HG02610 (cell line): ENCODE measurements at regions not wholly inside any gene's neighbourhood (a gene's known extent, or its start where the extent isn't known, plus 50 kb on each side); places are given as distances from the start of the nearest gene placed in this dataset.
"Not testable (repeated sequence)": the region's sequence is repeated elsewhere in the genome, so short reads cannot be mapped to it uniquely, and the experiment has no call there.

ENCODE experiments used
- ATAC-seq: cut with Tn5 transposase; IDR thresholded peaks from one replicate; pipeline ENCODE4 v1.9.1; 2021; ENCODE audit warnings: mild to moderate bottlenecking, moderate library complexity; ENCODE audit not compliant: unreplicated experiment

GRCh38 chr12:83985084-83985483 lies 927.5 kb downstream of the SLC6A15 start:
- ATAC-seq = no peak

- ATAC-seq = no peak
Observed at GRCh38 chr12:83980398-83980797, 932.2 kb downstream of the SLC6A15 start.

DNA sequence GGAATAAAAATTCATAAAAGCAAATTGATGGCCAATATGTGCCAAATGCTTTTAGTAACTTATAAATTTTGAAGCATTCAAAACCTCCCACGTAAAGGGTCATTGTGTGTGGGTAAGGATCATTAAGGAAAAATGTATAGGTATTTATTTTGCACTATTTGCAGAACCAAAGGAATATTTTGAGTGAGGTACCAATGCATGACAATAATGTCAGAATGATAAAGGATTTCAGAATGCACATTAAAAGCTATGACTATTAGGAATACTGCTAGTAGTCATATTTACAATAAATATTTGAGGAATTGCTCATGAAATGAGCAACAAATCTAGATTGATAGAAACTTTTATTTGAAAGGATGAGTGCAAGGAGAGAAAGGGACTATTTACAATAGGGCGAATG lies 932.8 kb downstream of the SLC6A15 start:
- ATAC-seq = no peak

GRCh38 chr12:83971781-83972180 lies 940.8 kb downstream of the SLC6A15 start:
- ATAC-seq = no peak

DNA sequence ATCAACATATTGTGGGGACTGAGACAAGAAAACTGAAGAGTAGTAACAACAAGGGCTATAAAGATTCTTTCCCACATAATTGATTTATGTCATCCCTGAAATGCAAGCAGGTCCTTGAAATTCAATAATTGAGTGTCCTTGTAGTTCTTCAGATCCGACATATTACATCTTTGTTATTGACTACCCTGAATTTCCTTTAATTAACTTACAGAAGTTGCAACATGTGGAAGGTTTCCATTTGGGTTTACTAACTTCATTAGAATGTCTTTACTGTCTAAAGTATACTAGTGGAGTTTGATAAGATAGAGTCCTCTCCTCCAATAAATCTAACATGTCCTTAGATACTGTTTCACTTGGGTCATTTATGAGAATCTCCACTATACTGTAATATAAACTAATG lies 951.8 kb downstream of the SLC6A15 start:
- ATAC-seq = no peak

- ATAC-seq = peak; percentile 61
Observed at GRCh38 chr12:83958997-83959396, 953.6 kb downstream of the SLC6A15 start.

DNA sequence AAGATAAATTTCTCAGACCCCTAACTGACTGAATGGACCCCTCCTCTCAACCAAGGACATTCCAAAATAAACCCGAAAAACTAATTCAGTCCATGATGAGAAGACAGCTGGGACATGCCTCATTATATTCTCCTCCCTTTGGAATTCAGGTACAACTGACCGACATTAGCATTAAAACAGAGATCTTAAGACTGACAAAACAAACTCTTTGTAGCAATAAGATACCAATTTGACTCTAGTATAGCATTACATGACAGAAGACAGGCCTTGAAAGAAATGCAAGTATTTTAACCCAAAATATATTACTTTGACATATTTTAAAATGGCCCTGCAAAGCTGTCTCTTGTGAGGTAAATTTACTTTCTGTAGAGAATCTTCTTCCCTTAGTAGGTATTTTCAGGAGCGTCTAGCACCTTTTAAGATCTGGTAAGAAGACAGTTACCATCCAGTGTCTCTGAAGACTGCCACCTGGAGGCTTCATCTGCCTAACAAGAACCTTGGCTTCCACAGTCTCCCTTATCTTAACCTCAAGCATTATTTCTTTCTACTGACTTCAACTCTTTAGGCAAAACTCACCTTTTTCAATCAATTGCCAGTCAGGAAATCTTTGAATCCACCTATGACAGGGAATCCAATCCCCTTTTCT lies 957.5 kb downstream of the SLC6A15 start:
- ATAC-seq = no peak

DNA sequence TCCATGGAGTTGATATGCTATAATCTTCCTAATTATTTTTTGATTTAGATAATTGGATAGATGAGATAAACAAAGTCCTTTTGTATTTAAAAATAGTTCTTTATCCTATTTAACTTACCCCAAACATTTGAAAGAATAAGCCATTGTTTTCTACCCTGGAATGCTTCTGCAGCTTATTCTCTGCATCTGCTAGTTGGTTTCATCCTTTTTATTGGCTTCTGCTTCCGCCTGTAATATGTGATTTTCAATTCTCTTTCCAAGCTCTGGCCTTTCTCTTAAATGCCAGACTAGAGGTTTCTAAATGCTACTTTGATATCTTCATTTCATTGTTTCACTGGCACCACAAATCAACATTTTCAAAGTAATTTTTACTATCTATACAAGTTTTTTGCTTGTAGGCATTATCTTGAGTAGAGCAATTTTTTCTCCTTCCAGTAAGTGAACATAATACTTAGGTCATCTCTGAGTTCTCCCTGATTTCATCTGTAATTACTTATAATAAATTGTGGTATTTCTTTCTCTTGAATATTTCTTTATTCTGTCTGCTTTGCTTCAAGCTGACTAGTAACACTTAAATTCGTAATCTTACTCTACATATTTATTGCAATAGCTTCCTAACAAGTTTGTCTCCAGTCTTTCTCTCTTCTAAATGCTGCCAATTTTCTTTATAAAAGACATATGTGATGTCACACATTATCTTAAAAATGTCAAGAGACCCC lies 958.4 kb downstream of the SLC6A15 start:
- ATAC-seq = no peak

- ATAC-seq = no peak
Observed at GRCh38 chr12:83945871-83946270, 966.7 kb downstream of the SLC6A15 start.

- no peak for ATAC-seq
Observed at GRCh38 chr12:83939718-83940117, 972.9 kb downstream of the SLC6A15 start.

- no peak for ATAC-seq
Observed at GRCh38 chr12:83933615-83934014, 979.0 kb downstream of the SLC6A15 start.

DNA sequence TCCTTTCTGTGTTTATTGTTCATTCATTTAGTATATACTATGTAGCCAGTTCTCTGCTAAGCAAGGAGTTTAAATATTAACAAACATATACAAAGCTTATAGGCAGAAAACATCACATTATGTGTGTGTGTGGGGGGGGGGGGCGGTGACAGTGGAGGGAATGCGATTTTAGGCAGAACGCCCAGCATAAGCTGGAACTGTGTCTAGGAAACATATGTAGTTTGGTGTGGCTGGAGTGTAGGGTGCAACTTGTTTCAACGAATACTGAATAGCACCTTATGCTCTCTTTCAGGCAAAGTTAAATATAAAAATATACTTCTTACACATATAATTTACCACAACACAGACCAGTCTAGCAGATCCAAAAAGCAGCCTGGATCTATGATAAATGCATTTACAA lies 980.6 kb downstream of the SLC6A15 start:
- ATAC-seq = no peak

DNA sequence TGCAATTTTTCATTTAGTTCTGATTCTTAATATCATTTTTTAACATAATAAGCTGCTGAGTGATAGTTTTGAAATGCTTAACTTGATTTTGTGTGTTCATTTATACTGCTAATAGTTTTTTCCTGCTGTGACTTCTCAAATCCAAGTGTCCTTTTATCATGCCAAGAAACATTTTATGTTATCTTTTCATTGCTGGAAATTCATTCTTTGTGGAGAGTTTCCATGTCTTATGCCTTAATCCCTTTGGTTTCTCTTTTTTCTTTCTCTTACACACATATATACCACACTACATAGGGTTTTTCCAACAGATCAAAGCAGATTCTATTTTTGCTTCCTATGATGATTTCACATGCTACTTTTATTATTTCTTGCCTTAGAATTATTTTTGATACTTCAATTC lies 981.1 kb downstream of the SLC6A15 start:
- no peak for ATAC-seq

- ATAC-seq = not testable (repeated sequence)
Observed at GRCh38 chr12:83929792-83930191, 982.8 kb downstream of the SLC6A15 start.

DNA sequence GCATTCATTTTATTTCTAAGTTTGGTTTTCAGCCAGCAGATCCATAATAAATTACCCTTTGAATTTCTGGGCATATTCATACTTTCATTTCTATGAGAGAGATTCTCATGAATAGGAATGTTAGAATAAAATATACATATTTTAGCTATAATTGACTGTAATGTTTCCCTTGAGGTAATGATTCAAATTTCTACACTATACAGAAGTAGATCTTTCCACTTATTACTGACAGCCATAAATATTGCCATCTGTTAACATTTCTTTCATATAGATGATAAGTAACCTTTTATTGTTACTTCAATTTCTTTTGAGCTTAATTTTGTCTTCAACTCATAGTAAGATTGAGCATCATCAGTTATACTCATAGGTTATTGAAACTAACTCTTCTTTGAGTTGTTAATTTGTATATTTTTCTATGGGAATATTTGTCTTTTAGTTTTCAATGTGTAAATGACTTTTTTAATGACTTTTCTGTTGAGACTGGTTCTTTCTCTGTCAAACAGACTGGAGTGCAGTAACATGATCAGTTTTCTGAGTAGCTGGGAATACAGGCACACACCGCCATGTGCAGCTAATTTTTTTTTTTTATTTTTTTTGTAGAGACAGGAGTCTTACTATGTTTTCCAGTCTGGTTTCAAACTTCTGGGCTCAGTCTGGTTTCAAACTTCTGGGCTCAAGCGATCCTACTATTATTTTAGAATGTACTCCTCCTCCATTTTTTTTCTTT lies 991.6 kb downstream of the SLC6A15 start:
- ATAC-seq = no peak

- ATAC-seq = no peak
Observed at GRCh38 chr12:83919081-83919480, 993.5 kb downstream of the SLC6A15 start.

DNA sequence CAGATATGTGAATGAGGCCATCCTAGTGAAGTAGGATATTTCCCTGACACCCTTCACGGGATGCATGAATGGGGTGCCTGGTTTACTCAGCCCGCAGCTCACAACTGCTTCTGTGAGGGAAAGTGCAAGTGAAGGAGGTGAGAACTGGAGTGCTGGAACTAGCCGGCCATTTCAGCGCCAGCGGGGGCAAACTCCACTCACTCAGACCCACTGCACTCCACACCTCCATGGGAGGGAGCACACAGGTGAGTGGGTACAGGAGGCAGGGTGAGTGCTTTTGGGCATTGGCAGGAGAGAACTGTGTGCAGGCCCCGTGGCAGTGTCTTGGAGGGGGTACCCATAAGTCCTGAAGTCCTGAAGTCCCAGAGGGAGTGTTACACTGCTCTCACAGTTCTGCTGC lies 1008.4 kb downstream of the SLC6A15 start:
- no peak for ATAC-seq

DNA sequence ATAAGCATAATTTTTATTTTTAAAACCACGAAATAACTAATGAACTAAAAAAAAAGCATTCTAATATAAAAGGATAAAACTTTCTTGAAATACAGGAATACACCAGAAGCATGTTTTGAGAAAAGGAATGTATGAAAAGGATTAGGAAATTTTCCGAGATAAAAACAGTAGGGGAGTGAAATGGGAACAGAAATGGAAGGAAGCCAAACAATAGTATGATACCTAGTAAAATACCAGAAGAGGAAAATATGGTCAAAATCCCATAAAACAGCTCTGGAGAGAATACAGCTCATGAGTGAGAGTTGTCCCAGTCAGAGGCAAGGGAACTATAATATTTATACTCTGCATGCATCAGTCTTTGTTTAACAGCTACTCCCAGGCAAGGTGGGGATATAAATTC lies 1016.2 kb downstream of the SLC6A15 start:
- ATAC-seq = no peak

GRCh38 chr12:83893101-83893500 lies 1019.5 kb downstream of the SLC6A15 start:
- ATAC-seq = no peak

GRCh38 chr12:83889745-83890144 lies 1022.9 kb downstream of the SLC6A15 start:
- no peak for ATAC-seq

DNA sequence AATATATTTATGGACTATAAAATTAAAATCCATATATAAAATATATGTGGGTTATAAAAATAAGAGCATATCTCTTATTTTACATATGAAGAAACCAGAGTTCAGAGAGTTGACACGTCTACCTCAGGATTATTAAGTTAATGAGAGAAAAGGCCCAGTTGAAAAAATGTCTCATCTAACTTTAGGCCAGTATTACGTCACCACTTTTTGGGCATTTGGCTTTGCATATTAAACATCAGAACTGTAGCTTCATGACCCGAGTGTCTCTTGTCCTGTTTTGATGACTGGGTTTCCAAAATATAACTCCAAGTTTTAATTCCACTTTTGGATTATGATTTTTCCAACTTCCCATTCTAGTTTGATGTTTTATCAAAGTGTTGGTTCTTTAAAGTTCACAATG lies 1026.1 kb downstream of the SLC6A15 start:
- ATAC-seq = no peak
